ENCODE measurements at regions not wholly inside any gene's neighbourhood (a gene's known extent, or its start where the extent isn't known, plus 50 kb on each side); places are given as distances from the start of the nearest gene placed in this dataset.

- H3K4me3 Mint-ChIP-seq (ENCODE audit: unreplicated experiment), result no peak overlapping the region
These were observed 437.8 kb downstream of the NYAP2 start for GRCh38 chr2:225837328-225837727.

GRCh38 chr2:225824748-225825449 is 425.4 kb downstream of the NYAP2 start:
- H3K4me1 Mint-ChIP-seq (ENCODE audit: unreplicated experiment), result no peaks in the 10 kb centered on the region
- H3K4me3 Mint-ChIP-seq (ENCODE audit: unreplicated experiment), result no peak overlapping the region
- no peaks in the 10 kb centered on the region for H3K27me3 Mint-ChIP-seq (ENCODE audit: unreplicated experiment)
- no peaks in the 10 kb centered on the region for H3K9me3 Mint-ChIP-seq (ENCODE audit: unreplicated experiment)
- no peaks in the 10 kb centered on the region for H3K36me3 Mint-ChIP-seq (ENCODE audit: low read depth, unreplicated experiment)
- DNase-seq (ENCODE audit: low spot score), result no peak
- H3K27ac Mint-ChIP-seq (ENCODE audit: unreplicated experiment), result no peak overlapping the region
- no peak for TF ChIP-seq CTCF (IDR thresholded peaks at IDR 0.05; ENCODE audit: unreplicated experiment)

More at GRCh38 chr2:225837328-225837727, 437.8 kb downstream of the NYAP2 start:
- Mint-ChIP-seq H3K9me3 (ENCODE audit: unreplicated experiment) (no peaks in the 10 kb centered on the region), H3K4me1 (ENCODE audit: unreplicated experiment) (no peaks in the 10 kb centered on the region), H3K27ac (ENCODE audit: unreplicated experiment) (no peak overlapping the region), H3K27me3 (ENCODE audit: unreplicated experiment) (no peaks in the 10 kb centered on the region), H3K36me3 (ENCODE audit: low read depth, unreplicated experiment) (no peaks in the 10 kb centered on the region)
- no peak for TF ChIP-seq CTCF (IDR thresholded peaks at IDR 0.05; ENCODE audit: unreplicated experiment)
- DNase-seq (ENCODE audit: low spot score), result no peak

- Mint-ChIP-seq H3K4me3 (ENCODE audit: unreplicated experiment) (no peak overlapping the region), H3K4me1 (ENCODE audit: unreplicated experiment) (no peaks in the 10 kb centered on the region), H3K36me3 (ENCODE audit: low read depth, unreplicated experiment) (no peaks in the 10 kb centered on the region), H3K9me3 (ENCODE audit: unreplicated experiment) (no peaks in the 10 kb centered on the region), H3K27me3 (ENCODE audit: unreplicated experiment) (no peaks in the 10 kb centered on the region), H3K27ac (ENCODE audit: unreplicated experiment) (no peak overlapping the region)
- TF ChIP-seq CTCF (IDR thresholded peaks at IDR 0.05; ENCODE audit: unreplicated experiment), result no peak
- DNase-seq (ENCODE audit: low spot score), result no peak
These were observed 421.8 kb downstream of the NYAP2 start for GRCh38 chr2:225821351-225821750.

- Mint-ChIP-seq H3K27me3 (ENCODE audit: unreplicated experiment) (no peaks in the 10 kb centered on the region), H3K4me3 (ENCODE audit: unreplicated experiment) (no peak overlapping the region), H3K9me3 (ENCODE audit: unreplicated experiment) (no peaks in the 10 kb centered on the region), H3K36me3 (ENCODE audit: low read depth, unreplicated experiment) (no peaks in the 10 kb centered on the region), H3K27ac (ENCODE audit: unreplicated experiment) (no peak overlapping the region), H3K4me1 (ENCODE audit: unreplicated experiment) (no peaks in the 10 kb centered on the region)
- DNase-seq (ENCODE audit: low spot score), result no peak
- TF ChIP-seq CTCF (IDR thresholded peaks at IDR 0.05; ENCODE audit: unreplicated experiment), result no peak
These were observed 421.3 kb downstream of the NYAP2 start for GRCh38 chr2:225820826-225821225.

GRCh38 chr2:225814554-225814953 is 415.0 kb downstream of the NYAP2 start:
- H3K27me3 Mint-ChIP-seq (ENCODE audit: unreplicated experiment), result no peaks in the 10 kb centered on the region
- no peaks in the 10 kb centered on the region for H3K9me3 Mint-ChIP-seq (ENCODE audit: unreplicated experiment)
- DNase-seq (ENCODE audit: low spot score), result no peak
- no peak overlapping the region for H3K4me3 Mint-ChIP-seq (ENCODE audit: unreplicated experiment)
- no peaks in the 10 kb centered on the region for H3K36me3 Mint-ChIP-seq (ENCODE audit: low read depth, unreplicated experiment)
- H3K27ac Mint-ChIP-seq (ENCODE audit: unreplicated experiment), result no peak overlapping the region
- no peaks in the 10 kb centered on the region for H3K4me1 Mint-ChIP-seq (ENCODE audit: unreplicated experiment)
- no peak for TF ChIP-seq CTCF (IDR thresholded peaks at IDR 0.05; ENCODE audit: unreplicated experiment)

Data from endothelial cell (in vitro differentiated cells).